Left lung (tissue), 4 donors: ENCODE measurements at regions not wholly inside any gene's neighbourhood (a gene's known extent, or its start where the extent isn't known, plus 50 kb on each side); places are given as distances from the start of the nearest gene placed in this dataset.

Source experiments
- ATAC-seq: fragments of 200-7000 bp; cut with Tn5 transposase; one replicate; pipeline ENCODE4 v1.9.1; 2020; ENCODE audit warnings: moderate library complexity
- DNase-seq, 4 donors: peaks; one replicate each; pipeline ENCODE4 v3.0.0-alpha.2; 2013 to 2020
- H3K27ac ChIP-seq, 2 donors: fragments of 200-600 bp; sonication (generic) in 1 of 2; one replicate each; pipeline versions ENCODE4 v1.5.0 to v1.8.0; 2020 to 2021
- H3K27me3 ChIP-seq, 2 donors: fragments of 200-600 bp; sonication (generic) in 1 of 2; one replicate each; pipeline versions ENCODE4 v1.5.0 to v1.8.0; 2020 to 2021
- H3K36me3 ChIP-seq, 2 donors: fragments of 200-600 bp; sonication (generic) in 1 of 2; one replicate each; pipeline versions ENCODE4 v1.5.0 to v1.8.0; 2020 to 2021
- H3K4me1 ChIP-seq, 2 donors: fragments of 200-600 bp; one replicate each; pipeline ENCODE4 v1.8.0; 2021
- H3K4me3 ChIP-seq, 2 donors: fragments of 200-600 bp; sonication (generic) in 1 of 2; one replicate each; pipeline versions ENCODE4 v1.5.0 to v1.8.0; 2020 to 2021; ENCODE audit warnings: mild to moderate bottlenecking in 1 of 2
- H3K9me3 ChIP-seq, 2 donors: fragments of 200-600 bp; sonication (generic) in 1 of 2; one replicate each; pipeline versions ENCODE4 v1.5.0 to v1.8.0; 2020 to 2021
- intact Hi-C, 2 donors: fragments of 100-400 bp; cut with DNase I; formaldehyde crosslinking; loops; one replicate each; pipeline versions ENCODE4 v1.11.2 to v1.14.2; 2022
- TF ChIP-seq, protein P1 (sequence below), 2 donors: fragments of 200-600 bp; sonication (generic) in 1 of 2; IDR thresholded peaks; one replicate each; pipeline versions ENCODE4 v1.5.0 to v1.8.0; 2021; ENCODE audit warnings: antibody characterized with exemption in 2 of 2
- donor health status: DM: no; HTN: yes; CAD: no.
- donor health status: DM: no; HTN: no; CAD: no.

DNA sequence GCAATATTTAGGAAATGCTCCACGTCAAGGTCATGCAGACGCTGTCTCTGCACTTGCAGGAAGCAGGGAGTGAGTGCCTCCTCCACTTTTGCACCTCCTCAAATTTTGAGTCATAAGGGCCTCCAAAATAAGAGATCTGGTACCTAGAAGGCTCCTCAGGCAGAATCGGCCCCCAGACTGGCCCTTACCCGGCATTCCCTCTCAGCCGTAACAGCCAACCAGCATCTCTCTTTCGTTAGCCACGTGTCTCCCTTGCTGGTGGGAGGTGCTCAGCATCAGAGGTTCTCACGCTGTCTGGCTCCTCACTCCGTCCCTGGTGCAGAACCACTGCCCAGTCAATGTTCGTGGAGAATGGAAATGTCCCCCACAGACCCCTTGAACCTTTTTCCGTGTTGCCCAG lies 75.3 kb downstream of the ANKRD60 start:
- H3K27ac ChIP-seq, result no peak overlapping the region
- TF ChIP-seq, protein P1, sequence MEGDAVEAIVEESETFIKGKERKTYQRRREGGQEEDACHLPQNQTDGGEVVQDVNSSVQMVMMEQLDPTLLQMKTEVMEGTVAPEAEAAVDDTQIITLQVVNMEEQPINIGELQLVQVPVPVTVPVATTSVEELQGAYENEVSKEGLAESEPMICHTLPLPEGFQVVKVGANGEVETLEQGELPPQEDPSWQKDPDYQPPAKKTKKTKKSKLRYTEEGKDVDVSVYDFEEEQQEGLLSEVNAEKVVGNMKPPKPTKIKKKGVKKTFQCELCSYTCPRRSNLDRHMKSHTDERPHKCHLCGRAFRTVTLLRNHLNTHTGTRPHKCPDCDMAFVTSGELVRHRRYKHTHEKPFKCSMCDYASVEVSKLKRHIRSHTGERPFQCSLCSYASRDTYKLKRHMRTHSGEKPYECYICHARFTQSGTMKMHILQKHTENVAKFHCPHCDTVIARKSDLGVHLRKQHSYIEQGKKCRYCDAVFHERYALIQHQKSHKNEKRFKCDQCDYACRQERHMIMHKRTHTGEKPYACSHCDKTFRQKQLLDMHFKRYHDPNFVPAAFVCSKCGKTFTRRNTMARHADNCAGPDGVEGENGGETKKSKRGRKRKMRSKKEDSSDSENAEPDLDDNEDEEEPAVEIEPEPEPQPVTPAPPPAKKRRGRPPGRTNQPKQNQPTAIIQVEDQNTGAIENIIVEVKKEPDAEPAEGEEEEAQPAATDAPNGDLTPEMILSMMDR (IDR thresholded peaks at IDR 0.05), result no peak
- intact Hi-C loops, result no loop called here
- H3K4me3 ChIP-seq, result no peak overlapping the region
- H3K9me3 ChIP-seq, result no peaks in the 10 kb centered on the region
- H3K36me3 ChIP-seq, result no peaks in the 10 kb centered on the region
- peaks cover 18 to 60% of the 10 kb centered on the region in 2 donors for H3K27me3 ChIP-seq
- ATAC-seq, result no peak
- H3K4me1 ChIP-seq, result no peaks in the 10 kb centered on the region
- DNase-seq, result no peak

- H3K4me1 ChIP-seq, result no peaks in the 10 kb centered on the region
- intact Hi-C loops, result no loop called here
- H3K9me3 ChIP-seq, result no peaks in the 10 kb centered on the region
- peaks cover 18 to 65% of the 10 kb centered on the region in 2 donors for H3K27me3 ChIP-seq
- TF ChIP-seq, protein P1 (IDR thresholded peaks at IDR 0.05), result no peak
- no peak overlapping the region for H3K27ac ChIP-seq
- H3K36me3 ChIP-seq, result no peaks in the 10 kb centered on the region
- ATAC-seq (no peak), DNase-seq (no peak)
- H3K4me3 ChIP-seq, result no peak overlapping the region
These were observed 77.7 kb downstream of the ANKRD60 start for GRCh38 chr20:58150772-58151171.

GRCh38 chr20:58149437-58150091 lies 78.9 kb downstream of the ANKRD60 start:
- Histone ChIP-seq H3K4me1 (no peaks in the 10 kb centered on the region), H3K27me3 (peaks cover 18 to 66% of the 10 kb centered on the region in 2 donors), H3K27ac (no peak overlapping the region), H3K4me3 (no peak overlapping the region), H3K36me3 (no peaks in the 10 kb centered on the region), H3K9me3 (no peaks in the 10 kb centered on the region)
- intact Hi-C loops, result no loop called here
- DNase-seq (no peak), ATAC-seq (no peak)
- TF ChIP-seq, protein P1 (IDR thresholded peaks at IDR 0.05), result no peak

- Histone ChIP-seq H3K27ac (no peak overlapping the region), H3K9me3 (no peaks in the 10 kb centered on the region), H3K27me3 (peaks cover 18 to 65% of the 10 kb centered on the region in 2 donors), H3K4me1 (no peaks in the 10 kb centered on the region), H3K36me3 (no peaks in the 10 kb centered on the region), H3K4me3 (no peak overlapping the region)
- DNase-seq (no peak), ATAC-seq (no peak)
- TF ChIP-seq, protein P1 (IDR thresholded peaks at IDR 0.05), result no peak
- intact Hi-C loops, result no loop called here
These were observed 79.6 kb downstream of the ANKRD60 start for GRCh38 chr20:58148891-58149290.

DNA sequence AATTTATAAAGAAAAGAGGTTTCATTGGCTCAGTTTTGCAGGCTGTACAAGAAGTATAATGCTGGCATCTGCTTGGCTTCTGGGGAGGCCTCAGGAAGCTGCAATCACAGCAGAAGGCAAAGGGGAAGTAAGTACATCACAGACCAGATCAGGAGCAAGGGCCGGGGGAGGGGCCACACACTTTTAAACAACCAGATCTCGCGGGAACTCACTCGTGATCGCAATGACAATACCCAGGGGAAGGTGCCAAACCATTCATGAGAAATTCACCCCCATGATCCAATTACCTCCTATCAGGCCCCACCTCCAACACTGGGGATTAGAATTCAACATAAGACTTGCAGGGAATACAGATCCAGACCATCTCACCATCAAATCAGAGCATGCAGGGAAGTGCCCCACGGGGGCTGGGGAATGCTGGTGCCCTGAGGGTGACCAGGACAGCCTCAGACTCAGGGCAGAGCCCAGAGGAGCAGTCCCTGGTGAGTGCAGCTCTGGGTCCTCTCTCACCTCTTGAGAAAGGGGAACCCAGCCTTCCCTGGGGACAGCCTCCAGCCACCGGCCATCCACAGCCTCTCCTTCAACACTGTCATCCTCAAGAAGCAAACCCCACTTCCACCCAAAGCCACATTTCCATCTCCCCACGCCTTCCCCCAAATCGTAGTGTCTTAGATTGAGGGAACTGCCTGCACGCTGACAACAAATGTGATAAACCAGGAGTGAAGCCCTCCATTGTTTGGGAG lies 80.7 kb downstream of the ANKRD60 start:
- no peaks in the 10 kb centered on the region for H3K9me3 ChIP-seq
- H3K4me1 ChIP-seq, result no peaks in the 10 kb centered on the region
- no peak for DNase-seq
- H3K36me3 ChIP-seq, result no peaks in the 10 kb centered on the region
- intact Hi-C loops, result no loop called here
- no peak overlapping the region for H3K27ac ChIP-seq
- no peak for ATAC-seq
- H3K27me3 ChIP-seq, result peaks cover 18 to 54% of the 10 kb centered on the region in 2 donors
- TF ChIP-seq, protein P1 (IDR thresholded peaks at IDR 0.05), result no peak
- no peak overlapping the region for H3K4me3 ChIP-seq
